ENCODE measurements at regions not wholly inside any gene's neighbourhood (a gene's known extent, or its start where the extent isn't known, plus 50 kb on each side); places are given as distances from the start of the nearest gene placed in this dataset.

GRCh38 chr19:31825134-31826094, 476.2 kb upstream of the TSHZ3 start:
- TF ChIP-seq MXI1 (IDR thresholded peaks at IDR 0.05; ENCODE audit: low read depth, low read length) (no peak), EP300 (IDR thresholded peaks at IDR 0.05; ENCODE audit: borderline replicate concordance in 1 of 2, low read depth in 1 of 2, low read length in 1 of 2) (no peak), FOXJ3 (CRISPR knock-in tag; IDR thresholded peaks at IDR 0.05) (no peak), EZH2phosphoT487 (IDR thresholded peaks at IDR 0.05; ENCODE audit: borderline replicate concordance, low read depth) (no peak)
- TF ChIP-seq, protein P1, sequence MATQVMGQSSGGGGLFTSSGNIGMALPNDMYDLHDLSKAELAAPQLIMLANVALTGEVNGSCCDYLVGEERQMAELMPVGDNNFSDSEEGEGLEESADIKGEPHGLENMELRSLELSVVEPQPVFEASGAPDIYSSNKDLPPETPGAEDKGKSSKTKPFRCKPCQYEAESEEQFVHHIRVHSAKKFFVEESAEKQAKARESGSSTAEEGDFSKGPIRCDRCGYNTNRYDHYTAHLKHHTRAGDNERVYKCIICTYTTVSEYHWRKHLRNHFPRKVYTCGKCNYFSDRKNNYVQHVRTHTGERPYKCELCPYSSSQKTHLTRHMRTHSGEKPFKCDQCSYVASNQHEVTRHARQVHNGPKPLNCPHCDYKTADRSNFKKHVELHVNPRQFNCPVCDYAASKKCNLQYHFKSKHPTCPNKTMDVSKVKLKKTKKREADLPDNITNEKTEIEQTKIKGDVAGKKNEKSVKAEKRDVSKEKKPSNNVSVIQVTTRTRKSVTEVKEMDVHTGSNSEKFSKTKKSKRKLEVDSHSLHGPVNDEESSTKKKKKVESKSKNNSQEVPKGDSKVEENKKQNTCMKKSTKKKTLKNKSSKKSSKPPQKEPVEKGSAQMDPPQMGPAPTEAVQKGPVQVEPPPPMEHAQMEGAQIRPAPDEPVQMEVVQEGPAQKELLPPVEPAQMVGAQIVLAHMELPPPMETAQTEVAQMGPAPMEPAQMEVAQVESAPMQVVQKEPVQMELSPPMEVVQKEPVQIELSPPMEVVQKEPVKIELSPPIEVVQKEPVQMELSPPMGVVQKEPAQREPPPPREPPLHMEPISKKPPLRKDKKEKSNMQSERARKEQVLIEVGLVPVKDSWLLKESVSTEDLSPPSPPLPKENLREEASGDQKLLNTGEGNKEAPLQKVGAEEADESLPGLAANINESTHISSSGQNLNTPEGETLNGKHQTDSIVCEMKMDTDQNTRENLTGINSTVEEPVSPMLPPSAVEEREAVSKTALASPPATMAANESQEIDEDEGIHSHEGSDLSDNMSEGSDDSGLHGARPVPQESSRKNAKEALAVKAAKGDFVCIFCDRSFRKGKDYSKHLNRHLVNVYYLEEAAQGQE (IDR thresholded peaks at IDR 0.05; ENCODE audit: low read depth, low read length), result no peak
- TF ChIP-seq, protein P2, sequence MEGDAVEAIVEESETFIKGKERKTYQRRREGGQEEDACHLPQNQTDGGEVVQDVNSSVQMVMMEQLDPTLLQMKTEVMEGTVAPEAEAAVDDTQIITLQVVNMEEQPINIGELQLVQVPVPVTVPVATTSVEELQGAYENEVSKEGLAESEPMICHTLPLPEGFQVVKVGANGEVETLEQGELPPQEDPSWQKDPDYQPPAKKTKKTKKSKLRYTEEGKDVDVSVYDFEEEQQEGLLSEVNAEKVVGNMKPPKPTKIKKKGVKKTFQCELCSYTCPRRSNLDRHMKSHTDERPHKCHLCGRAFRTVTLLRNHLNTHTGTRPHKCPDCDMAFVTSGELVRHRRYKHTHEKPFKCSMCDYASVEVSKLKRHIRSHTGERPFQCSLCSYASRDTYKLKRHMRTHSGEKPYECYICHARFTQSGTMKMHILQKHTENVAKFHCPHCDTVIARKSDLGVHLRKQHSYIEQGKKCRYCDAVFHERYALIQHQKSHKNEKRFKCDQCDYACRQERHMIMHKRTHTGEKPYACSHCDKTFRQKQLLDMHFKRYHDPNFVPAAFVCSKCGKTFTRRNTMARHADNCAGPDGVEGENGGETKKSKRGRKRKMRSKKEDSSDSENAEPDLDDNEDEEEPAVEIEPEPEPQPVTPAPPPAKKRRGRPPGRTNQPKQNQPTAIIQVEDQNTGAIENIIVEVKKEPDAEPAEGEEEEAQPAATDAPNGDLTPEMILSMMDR (IDR thresholded peaks at IDR 0.05), result no peak

Data from SK-N-SH (cell line).